NCI-H510A (cell line): ENCODE measurements at regions not wholly inside any gene's neighbourhood (a gene's known extent, or its start where the extent isn't known, plus 50 kb on each side); places are given as distances from the start of the nearest gene placed in this dataset.
A peak's percentile ranks its signal among the peaks of the same experiment; 100 is the strongest.

Experiments used
- DNase-seq: peaks from one replicate; lab custom pipeline; 2025; lab: John Stamatoyannopoulos, UW

GRCh38 chr13:103273825-103274224 is 207.6 kb upstream of the SLC10A2 start:
- DNase-seq: no peak

GRCh38 chr13:103272770-103273169 is 206.6 kb upstream of the SLC10A2 start:
- no peak for DNase-seq

- no peak for DNase-seq
Observed at GRCh38 chr13:103263448-103263847, 197.2 kb upstream of the SLC10A2 start.

- no peak for DNase-seq
Observed at GRCh38 chr13:103255587-103256301, 189.5 kb upstream of the SLC10A2 start.

GRCh38 chr13:103250071-103250470 is 183.9 kb upstream of the SLC10A2 start:
- DNase-seq: no peak

- DNase-seq: no peak
Observed at GRCh38 chr13:103246581-103247200, 180.5 kb upstream of the SLC10A2 start.

- DNase-seq: no peak
Observed at GRCh38 chr13:103243495-103243894, 177.3 kb upstream of the SLC10A2 start.

GRCh38 chr13:103238441-103238840 is 172.2 kb upstream of the SLC10A2 start:
- DNase-seq: no peak

- no peak for DNase-seq
Observed at GRCh38 chr13:103236213-103236612, 170.0 kb upstream of the SLC10A2 start.

- DNase-seq: no peak
Observed at GRCh38 chr13:103229674-103230073, 163.5 kb upstream of the SLC10A2 start.

GRCh38 chr13:103224804-103225203 is 158.6 kb upstream of the SLC10A2 start:
- DNase-seq: no peak

- no peak for DNase-seq
Observed at GRCh38 chr13:103222683-103223082, 156.5 kb upstream of the SLC10A2 start.

GRCh38 chr13:103218253-103218652 is 152.0 kb upstream of the SLC10A2 start:
- no peak for DNase-seq

GRCh38 chr13:103213152-103213551 is 146.9 kb upstream of the SLC10A2 start:
- DNase-seq: no peak

GRCh38 chr13:103210348-103210747 is 144.1 kb upstream of the SLC10A2 start:
- DNase-seq: no peak

GRCh38 chr13:103203735-103204330 is 137.6 kb upstream of the SLC10A2 start:
- DNase-seq: peak; percentile 14

GRCh38 chr13:103200118-103200885 is 134.1 kb upstream of the SLC10A2 start:
- no peak for DNase-seq

GRCh38 chr13:103199380-103200088 is 133.3 kb upstream of the SLC10A2 start:
- no peak for DNase-seq

GRCh38 chr13:103196356-103196755 is 130.1 kb upstream of the SLC10A2 start:
- DNase-seq: no peak

- DNase-seq: no peak
Observed at GRCh38 chr13:103195762-103196161, 129.5 kb upstream of the SLC10A2 start.

GRCh38 chr13:103194871-103195270 is 128.7 kb upstream of the SLC10A2 start:
- DNase-seq: no peak
